Kidney (tissue), 13 donors: ENCODE measurements at regions not wholly inside any gene's neighbourhood (a gene's known extent, or its start where the extent isn't known, plus 50 kb on each side); places are given as distances from the start of the nearest gene placed in this dataset.
A peak's percentile ranks its signal among the peaks of the same experiment; 100 is the strongest.

ENCODE experiments used
- DNase-seq, 5 donors: peaks; one replicate each; pipeline ENCODE4 v3.0.0-alpha.2; 2013 to 2020
- FAIRE-seq: peaks from 2 replicates; lab custom pipeline; 2012; peaks lifted over from hg19 to GRCh38; lab: Jason Lieb, UNC
- H3K27ac ChIP-seq, 2 donors: one replicate each; pipeline ENCODE4 v1.7.0; 2013; ENCODE audit warnings: low read depth in 2 of 2, low read length in 2 of 2, inconsistent platforms in 1 of 2
- H3K27me3 ChIP-seq: one replicate; pipeline ENCODE4 v1.7.1; 2013; ENCODE audit warnings: low read length, inconsistent platforms; ENCODE audit not compliant: control insufficient read depth, insufficient read depth
- H3K36me3 ChIP-seq, 3 donors: one replicate each; pipeline versions ENCODE4 v1.7.0 to v1.7.1; 2013; ENCODE audit warnings: low read length in 3 of 3, control low read depth in 1 of 3, inconsistent platforms in 1 of 3; ENCODE audit not compliant: insufficient read depth in 3 of 3, control insufficient read depth in 2 of 3
- H3K4me1 ChIP-seq, 3 donors: one replicate each; pipeline versions ENCODE4 v1.7.0 to v1.7.1; 2013; ENCODE audit warnings: low read length in 3 of 3, inconsistent platforms in 1 of 3, low read depth in 1 of 3; ENCODE audit not compliant: control insufficient read depth in 2 of 3, insufficient read depth in 2 of 3
- H3K4me3 ChIP-seq, 3 donors: one replicate each; pipeline versions ENCODE4 v1.7.0 to v1.8.1; 2013; ENCODE audit warnings: low read length in 3 of 3, control low read depth in 1 of 3, inconsistent platforms in 1 of 3
- H3K9ac ChIP-seq, 3 donors: one replicate each; pipeline versions ENCODE4 v1.7.0 to v1.7.1; 2013; ENCODE audit warnings: low read length in 3 of 3, control low read depth in 1 of 3, inconsistent platforms in 1 of 3
- H3K9me3 ChIP-seq, 3 donors: one replicate each; pipeline versions ENCODE4 v1.7.0 to v1.7.1; 2013; ENCODE audit warnings: low read length in 3 of 3, control low read depth in 1 of 3, inconsistent platforms in 1 of 3; ENCODE audit not compliant: control insufficient read depth in 2 of 3, insufficient read depth in 1 of 3
- intact Hi-C: fragments of 100-400 bp; cut with DNase I; formaldehyde crosslinking; loops from one replicate; pipeline ENCODE4 v1.11.1; 2022
- TF ChIP-seq, protein P1 (sequence below): IDR thresholded peaks from 3 replicates; pipeline ENCODE4 v1.5.1; 2012; ENCODE audit warnings: mild to moderate bottlenecking, moderate library complexity, borderline replicate concordance; ENCODE audit not compliant: insufficient read depth; ENCODE audit errors: extremely low read depth
- donor health status: control.
- donor health status: control.
- donor health status: control.
- donor health status: control.
- donor health status: control.
- donor health status: DM: yes; HTN: yes; CAD: no.
- donor health status: Normal renal cell carcinoma (clear cell type).

- no peaks in the 10 kb centered on the region for H3K4me1 ChIP-seq
- DNase-seq (no peak), FAIRE-seq (no peak)
- intact Hi-C loops: no loop called here
- H3K4me3 ChIP-seq: no peak overlapping the region
- H3K27ac ChIP-seq: no peak overlapping the region
- H3K9ac ChIP-seq: no peak overlapping the region
- no peaks in the 10 kb centered on the region for H3K36me3 ChIP-seq
- H3K27me3 ChIP-seq: no peaks in the 10 kb centered on the region
- H3K9me3 ChIP-seq: peaks cover 0 to 4% (median 0%) of the 10 kb centered on the region in 3 donors
- TF ChIP-seq, protein P1, sequence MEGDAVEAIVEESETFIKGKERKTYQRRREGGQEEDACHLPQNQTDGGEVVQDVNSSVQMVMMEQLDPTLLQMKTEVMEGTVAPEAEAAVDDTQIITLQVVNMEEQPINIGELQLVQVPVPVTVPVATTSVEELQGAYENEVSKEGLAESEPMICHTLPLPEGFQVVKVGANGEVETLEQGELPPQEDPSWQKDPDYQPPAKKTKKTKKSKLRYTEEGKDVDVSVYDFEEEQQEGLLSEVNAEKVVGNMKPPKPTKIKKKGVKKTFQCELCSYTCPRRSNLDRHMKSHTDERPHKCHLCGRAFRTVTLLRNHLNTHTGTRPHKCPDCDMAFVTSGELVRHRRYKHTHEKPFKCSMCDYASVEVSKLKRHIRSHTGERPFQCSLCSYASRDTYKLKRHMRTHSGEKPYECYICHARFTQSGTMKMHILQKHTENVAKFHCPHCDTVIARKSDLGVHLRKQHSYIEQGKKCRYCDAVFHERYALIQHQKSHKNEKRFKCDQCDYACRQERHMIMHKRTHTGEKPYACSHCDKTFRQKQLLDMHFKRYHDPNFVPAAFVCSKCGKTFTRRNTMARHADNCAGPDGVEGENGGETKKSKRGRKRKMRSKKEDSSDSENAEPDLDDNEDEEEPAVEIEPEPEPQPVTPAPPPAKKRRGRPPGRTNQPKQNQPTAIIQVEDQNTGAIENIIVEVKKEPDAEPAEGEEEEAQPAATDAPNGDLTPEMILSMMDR: no peak
Observed at GRCh38 chr1:93743465-93743864, 61.8 kb upstream of the BCAR3 start.

DNA sequence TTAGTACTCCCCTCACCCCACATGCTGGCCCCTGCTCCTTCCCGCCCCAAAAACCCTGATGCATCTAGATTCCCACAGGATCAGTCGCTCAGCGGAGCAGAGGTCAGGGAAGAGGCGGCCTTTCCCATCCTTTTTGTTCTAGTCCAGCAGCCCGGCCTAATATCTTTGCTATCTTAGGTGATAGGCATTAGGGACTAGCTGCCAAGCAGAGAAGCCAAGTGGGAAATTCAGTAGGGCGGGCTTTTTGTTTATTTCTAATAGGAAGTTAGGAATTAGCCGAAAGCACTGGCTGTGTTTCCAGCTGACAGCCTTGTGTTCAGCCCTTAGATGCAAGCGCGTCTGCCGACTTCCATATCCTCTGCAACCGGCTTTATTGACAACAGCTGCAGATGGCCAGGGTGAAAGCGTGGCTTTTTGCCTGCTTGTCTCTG is 59.0 kb upstream of the BCAR3 start:
- FAIRE-seq: no peak
- H3K4me3 ChIP-seq: no peak overlapping the region
- intact Hi-C loops: no loop called here
- no peak overlapping the region for H3K27ac ChIP-seq
- peak in 3 of 5 donors; percentile 20 to 60 (median 25) for DNase-seq
- no peaks in the 10 kb centered on the region for H3K27me3 ChIP-seq
- no peak overlapping the region for H3K9ac ChIP-seq
- TF ChIP-seq, protein P1: no peak
- no peaks in the 10 kb centered on the region for H3K4me1 ChIP-seq
- no peaks in the 10 kb centered on the region for H3K36me3 ChIP-seq
- H3K9me3 ChIP-seq: no peaks in the 10 kb centered on the region

DNA sequence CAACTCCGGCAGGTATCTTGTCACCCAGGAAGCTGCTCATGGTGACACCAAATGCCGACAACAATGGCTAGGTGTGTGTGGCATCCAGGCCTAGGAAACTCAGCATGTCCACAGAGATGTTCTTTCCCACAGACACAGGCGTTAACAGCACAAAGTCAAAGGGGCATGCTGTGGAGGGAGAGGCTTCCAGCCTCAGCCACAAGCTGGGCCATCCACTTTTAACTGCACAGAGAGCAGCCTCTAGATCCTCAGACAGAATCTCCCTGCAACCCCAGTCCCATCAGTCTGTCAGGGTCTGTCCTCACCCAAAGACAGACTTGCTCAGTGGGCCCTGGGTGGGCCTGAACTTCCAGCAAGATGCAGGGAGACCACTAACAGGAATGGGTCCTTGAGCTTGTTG is 58.5 kb upstream of the BCAR3 start:
- intact Hi-C loops: no loop called here
- no peak for FAIRE-seq
- no peak overlapping the region for H3K27ac ChIP-seq
- H3K4me3 ChIP-seq: no peak overlapping the region
- H3K27me3 ChIP-seq: no peaks in the 10 kb centered on the region
- H3K9me3 ChIP-seq: no peaks in the 10 kb centered on the region
- TF ChIP-seq, protein P1: no peak
- no peaks in the 10 kb centered on the region for H3K36me3 ChIP-seq
- no peak overlapping the region for H3K9ac ChIP-seq
- no peaks in the 10 kb centered on the region for H3K4me1 ChIP-seq
- no peak for DNase-seq

DNA sequence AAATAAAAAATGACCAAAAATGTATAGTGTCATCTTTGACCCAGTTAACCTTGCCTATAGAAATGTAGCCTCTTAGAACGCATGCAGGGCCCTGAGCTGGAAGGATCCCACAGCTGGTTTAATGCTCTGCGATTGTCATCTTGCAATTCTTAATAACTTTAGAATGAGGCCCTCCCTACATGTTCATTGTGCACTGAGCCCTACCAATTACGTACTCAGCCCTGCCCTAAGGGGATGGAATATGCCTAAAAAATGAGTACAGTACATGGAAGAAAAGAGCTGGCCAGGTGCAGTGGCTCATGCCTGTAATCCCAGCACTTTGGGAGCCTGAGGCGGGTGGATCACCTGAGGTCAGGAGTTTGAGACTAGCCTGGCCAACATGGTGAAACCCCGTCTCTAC is 57.8 kb upstream of the BCAR3 start:
- TF ChIP-seq, protein P1: no peak
- H3K4me3 ChIP-seq: no peak overlapping the region
- no peaks in the 10 kb centered on the region for H3K4me1 ChIP-seq
- no peak overlapping the region for H3K27ac ChIP-seq
- no peaks in the 10 kb centered on the region for H3K9me3 ChIP-seq
- H3K27me3 ChIP-seq: no peaks in the 10 kb centered on the region
- no peak overlapping the region for H3K9ac ChIP-seq
- intact Hi-C loops: no loop called here
- DNase-seq (peak in 1 of 5 donors; percentile 19), FAIRE-seq (no peak)
- no peaks in the 10 kb centered on the region for H3K36me3 ChIP-seq
